AG04450 (cell line): ENCODE measurements at regions not wholly inside any gene's neighbourhood (a gene's known extent, or its start where the extent isn't known, plus 50 kb on each side); places are given as distances from the start of the nearest gene placed in this dataset.

Experiments used
- CTCF ChIA-PET: fragments of 300-600, 350-600 bp; formaldehyde crosslinking; extraction: SDS; loops from one replicate; lab custom pipeline; 2022; ENCODE audit warnings: antibody characterized with exemption, inconsistent platforms; lab: Charles Lee
- POLR2A ChIA-PET: fragments of 350-600 bp; formaldehyde crosslinking; extraction: SDS; loops from one replicate; lab custom pipeline; 2021; ENCODE audit warnings: antibody characterized with exemption, inconsistent platforms; lab: Yijun Ruan, JAX
- DNase-seq: peaks from one replicate; pipeline ENCODE4 v3.0.0-alpha.2; 2011; ENCODE audit warnings: low read depth, low spot score
- H3K27ac ChIP-seq: one replicate; pipeline ENCODE4 v1.5.1; 2012; ENCODE audit warnings: low read depth, low read length, control low read depth
- H3K27me3 ChIP-seq: one replicate; pipeline ENCODE4 v1.6.0; 2012; ENCODE audit warnings: low read length; ENCODE audit not compliant: control insufficient read depth, insufficient read depth
- H3K4me3 ChIP-seq: 2 replicates; pipeline ENCODE4 v1.5.1; 2011; ENCODE audit warnings: mild to moderate bottlenecking, low read depth, low read length, control low read depth
- H3K9me3 ChIP-seq: 2 replicates; pipeline ENCODE4 v1.5.1; 2012; ENCODE audit warnings: low read length; ENCODE audit not compliant: control insufficient read depth, insufficient read depth
- TF ChIP-seq, protein P1 (sequence below): IDR thresholded peaks from 2 replicates; pipeline ENCODE4 v1.5.1; 2011; ENCODE audit warnings: low read depth, low read length, control low read depth, inconsistent platforms

GRCh38 chr7:94297397-94297838, 97.3 kb upstream of the COL1A2 start:
- ChIA-PET POLR2A (interaction anchor here (0.6 to 8.9 kb wide), 16 partner anchors 42 to 1664 kb away, joined by 3 to 450 read pairs (median 8); partner anchors contain the start of gene COL1A2), CTCF (interaction anchor here (1.4 to 15.9 kb wide), 7 partner anchors 8 to 139 kb away, joined by 3 to 539 read pairs (median 32); partner anchors contain the start of gene COL1A2)
- DNase-seq = peak; percentile 94
- no peaks in the 10 kb centered on the region for H3K27me3 ChIP-seq
- peak overlapping the region; percentile 12 for H3K4me3 ChIP-seq
- TF ChIP-seq, protein P1, sequence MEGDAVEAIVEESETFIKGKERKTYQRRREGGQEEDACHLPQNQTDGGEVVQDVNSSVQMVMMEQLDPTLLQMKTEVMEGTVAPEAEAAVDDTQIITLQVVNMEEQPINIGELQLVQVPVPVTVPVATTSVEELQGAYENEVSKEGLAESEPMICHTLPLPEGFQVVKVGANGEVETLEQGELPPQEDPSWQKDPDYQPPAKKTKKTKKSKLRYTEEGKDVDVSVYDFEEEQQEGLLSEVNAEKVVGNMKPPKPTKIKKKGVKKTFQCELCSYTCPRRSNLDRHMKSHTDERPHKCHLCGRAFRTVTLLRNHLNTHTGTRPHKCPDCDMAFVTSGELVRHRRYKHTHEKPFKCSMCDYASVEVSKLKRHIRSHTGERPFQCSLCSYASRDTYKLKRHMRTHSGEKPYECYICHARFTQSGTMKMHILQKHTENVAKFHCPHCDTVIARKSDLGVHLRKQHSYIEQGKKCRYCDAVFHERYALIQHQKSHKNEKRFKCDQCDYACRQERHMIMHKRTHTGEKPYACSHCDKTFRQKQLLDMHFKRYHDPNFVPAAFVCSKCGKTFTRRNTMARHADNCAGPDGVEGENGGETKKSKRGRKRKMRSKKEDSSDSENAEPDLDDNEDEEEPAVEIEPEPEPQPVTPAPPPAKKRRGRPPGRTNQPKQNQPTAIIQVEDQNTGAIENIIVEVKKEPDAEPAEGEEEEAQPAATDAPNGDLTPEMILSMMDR = no peak
- no peaks in the 10 kb centered on the region for H3K9me3 ChIP-seq
- peak overlapping the region; percentile 91 for H3K27ac ChIP-seq

DNA sequence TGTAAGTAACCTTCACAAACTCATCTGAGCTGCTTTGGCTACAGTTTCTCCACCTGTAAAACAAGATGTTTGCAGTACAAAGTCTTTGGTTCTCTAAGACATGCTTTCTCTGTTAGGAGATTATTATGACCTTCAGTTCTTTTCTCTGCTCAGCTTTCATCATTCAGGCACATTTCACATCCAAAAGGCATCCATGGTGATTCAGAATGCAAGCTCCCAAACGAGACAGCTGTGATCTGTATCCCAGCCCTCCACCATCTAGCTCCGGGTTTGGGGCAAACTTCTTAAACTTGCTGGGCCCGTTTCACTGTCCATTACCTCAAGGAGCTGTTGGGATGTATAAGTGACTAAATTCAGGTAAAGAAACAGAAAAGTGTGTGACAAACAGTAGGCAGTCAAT, 95.8 kb upstream of the COL1A2 start:
- ChIA-PET POLR2A (interaction anchor here (1.1 to 8.9 kb wide), 6 partner anchors 76 to 125 kb away, joined by 4 to 450 read pairs (median 28); partner anchors contain the start of gene COL1A2), CTCF (interaction anchor here (0.9 to 15.9 kb wide), 5 partner anchors 10 to 137 kb away, joined by 3 to 482 read pairs (median 12); partner anchors contain the start of gene COL1A2)
- Histone ChIP-seq H3K9me3 (no peaks in the 10 kb centered on the region), H3K4me3 (no peak overlapping the region), H3K27me3 (no peaks in the 10 kb centered on the region), H3K27ac (peak overlapping the region; percentile 91)
- DNase-seq = peak; percentile 68
- TF ChIP-seq, protein P1 = no peak

GRCh38 chr7:94300176-94300835, 94.4 kb upstream of the COL1A2 start:
- Histone ChIP-seq H3K27me3 (no peaks in the 10 kb centered on the region), H3K4me3 (no peak overlapping the region; the same call in 1 of the 2 replicates), H3K27ac (no peak overlapping the region), H3K9me3 (no peaks in the 10 kb centered on the region)
- TF ChIP-seq, protein P1 = no peak
- DNase-seq = no peak
- ChIA-PET CTCF (interaction anchor here (0.6 to 15.9 kb wide), 8 partner anchors 11 to 213 kb away, joined by 3 to 482 read pairs (median 6); partner anchors contain the start of gene COL1A2), POLR2A (interaction anchor here (0.8 to 8.9 kb wide), 11 partner anchors 39 to 133 kb away, joined by 3 to 450 read pairs (median 8); partner anchors contain the start of gene COL1A2)

DNA sequence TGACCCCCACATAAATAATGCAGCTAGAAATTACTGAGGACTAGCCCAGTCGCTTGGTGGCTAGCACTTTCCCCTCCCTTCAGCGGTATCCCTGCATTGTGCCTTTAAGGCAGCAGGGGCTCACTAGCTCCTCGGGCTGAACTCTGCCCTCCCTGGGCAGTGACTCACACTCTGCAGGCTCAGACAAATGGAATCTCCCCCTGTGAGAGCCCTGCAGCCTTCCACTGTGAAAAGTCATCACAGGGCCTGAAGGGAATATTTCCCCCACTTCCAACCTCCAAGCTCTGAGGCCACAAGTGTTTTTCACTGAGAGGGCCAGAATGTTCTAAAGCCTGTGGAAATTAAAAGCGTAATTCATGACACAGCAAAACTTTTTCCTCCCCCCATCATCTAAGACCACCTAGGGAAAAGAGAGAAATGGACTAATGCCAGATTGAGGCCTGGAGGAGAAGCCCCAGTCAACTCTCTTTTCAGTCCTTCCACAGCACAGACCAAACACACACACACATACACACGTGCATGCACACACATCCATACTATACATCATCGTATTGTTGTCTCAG, 93.6 kb upstream of the COL1A2 start:
- Histone ChIP-seq H3K4me3 (peak overlapping the region; percentile 44), H3K27me3 (no peaks in the 10 kb centered on the region), H3K9me3 (no peaks in the 10 kb centered on the region), H3K27ac (peak overlapping the region; percentile 98)
- peak; percentile 94 for DNase-seq
- TF ChIP-seq, protein P1 = peak; percentile 40
- ChIA-PET CTCF (interaction anchor here (0.6 to 15.9 kb wide), 6 partner anchors 12 to 214 kb away, joined by 3 to 482 read pairs (median 5); partner anchors contain the start of gene COL1A2), POLR2A (interaction anchor here (0.8 to 8.9 kb wide), 12 partner anchors 38 to 132 kb away, joined by 3 to 450 read pairs (median 6); partner anchors contain the start of gene COL1A2)
